Smooth muscle cell (in vitro differentiated cells): ENCODE measurements at regions not wholly inside any gene's neighbourhood (a gene's known extent, or its start where the extent isn't known, plus 50 kb on each side); places are given as distances from the start of the nearest gene placed in this dataset.

Experiments used
- DNase-seq: peaks from one replicate; lab custom pipeline; 2025; ENCODE audit not compliant: unreplicated experiment; lab: John Stamatoyannopoulos, UW
- H2AFZ ChIP-seq: fragments of 200-600 bp; sonication (generic); 2 replicates; pipeline ENCODE4 v1.6.0; 2016; ENCODE audit warnings: antibody characterized with exemption, low read depth, mild to moderate bottlenecking
- H3F3A ChIP-seq: fragments of 200-600 bp; sonication (generic); 2 replicates; pipeline ENCODE4 v1.6.0; 2017; ENCODE audit warnings: antibody characterized with exemption, low read depth
- H3K27ac ChIP-seq: fragments of 200-600 bp; sonication (generic); 2 replicates; pipeline ENCODE4 v1.5.1; 2016; ENCODE audit warnings: low read depth, mild to moderate bottlenecking
- H3K27me3 ChIP-seq: fragments of 200-600 bp; sonication (generic); 2 replicates; pipeline ENCODE4 v1.6.1; 2016; ENCODE audit warnings: low read depth, mild to moderate bottlenecking
- H3K36me3 ChIP-seq: fragments of 200-600 bp; sonication (generic); 2 replicates; pipeline ENCODE4 v1.5.1; 2016; ENCODE audit warnings: low read depth
- H3K4me1 ChIP-seq: fragments of 200-600 bp; sonication (generic); 2 replicates; pipeline ENCODE4 v1.5.1; 2016; ENCODE audit warnings: low read depth
- H3K4me2 ChIP-seq: fragments of 200-600 bp; sonication (generic); 2 replicates; pipeline ENCODE4 v1.6.0; 2016; ENCODE audit warnings: mild to moderate bottlenecking
- H3K4me3 ChIP-seq: fragments of 200-600 bp; sonication (generic); 2 replicates; pipeline ENCODE4 v1.5.1; 2016; ENCODE audit warnings: mild to moderate bottlenecking
- H3K79me2 ChIP-seq: fragments of 200-600 bp; sonication (generic); 2 replicates; pipeline ENCODE4 v1.6.0; 2016; ENCODE audit warnings: low read depth, mild to moderate bottlenecking
- H3K9ac ChIP-seq: fragments of 200-600 bp; sonication (generic); 2 replicates; pipeline ENCODE4 v1.6.0; 2016; ENCODE audit warnings: low read depth
- H3K9me3 ChIP-seq: fragments of 200-600 bp; sonication (generic); replicated peaks from 2 replicates; pipeline ENCODE4 v1.5.1; 2016; ENCODE audit warnings: low read depth
- H4K20me1 ChIP-seq: fragments of 200-600 bp; sonication (generic); 2 replicates; pipeline ENCODE4 v1.6.0; 2016; ENCODE audit warnings: low read depth
- WGBS: methylation state at CpG from one replicate; pipeline ENCODE4 v1.1.7; 2016; ENCODE audit warnings: low lambda C conversion rate; 5-methylcytosine and 5-hydroxymethylcytosine counted together
- TF ChIP-seq, protein P1 (sequence below): fragments of 200-600 bp; sonication (generic); IDR thresholded peaks from 2 replicates; pipeline ENCODE4 v1.5.1; 2017; ENCODE audit warnings: borderline replicate concordance, mild to moderate bottlenecking, antibody characterized with exemption; ENCODE audit not compliant: insufficient read depth, poor library complexity, severe bottlenecking

DNA sequence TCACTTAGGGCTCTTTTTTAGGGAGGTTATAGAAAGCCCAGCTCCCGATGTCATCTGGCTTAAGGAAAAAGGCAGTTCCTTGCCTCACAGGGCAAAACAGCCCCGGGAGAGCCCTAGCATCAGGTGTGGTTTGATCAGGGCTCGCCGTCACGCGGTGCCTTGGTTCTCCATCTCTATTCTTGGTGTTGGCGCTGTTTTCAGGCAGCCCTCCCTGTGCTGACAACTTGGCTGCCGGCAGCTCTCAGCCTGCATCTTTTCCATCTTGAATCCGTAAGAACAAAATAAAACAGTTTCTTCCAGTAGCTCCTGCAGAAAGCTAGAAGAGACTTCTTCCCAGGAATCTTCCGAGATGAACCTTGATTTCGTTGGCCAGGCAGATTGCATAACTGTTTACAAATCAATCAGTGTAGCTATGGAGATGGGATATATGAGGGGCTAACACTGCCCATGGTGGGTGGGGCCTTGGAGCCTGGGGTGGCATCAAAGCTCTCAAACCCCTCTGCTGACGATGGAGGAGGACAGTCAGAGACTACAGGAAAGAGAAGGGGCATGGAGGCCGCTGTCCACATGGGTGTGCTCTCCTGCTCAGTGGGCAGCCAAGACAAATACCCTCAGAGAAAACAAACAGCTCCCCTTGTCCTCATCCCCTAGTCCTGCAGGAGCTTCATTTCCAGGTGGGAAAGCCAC is 370.7 kb upstream of the C1orf174 start:
- no peaks in the 10 kb centered on the region for H3K79me2 ChIP-seq
- no peaks in the 10 kb centered on the region for H4K20me1 ChIP-seq
- H3K9me3 ChIP-seq, result no peaks in the 10 kb centered on the region

DNA sequence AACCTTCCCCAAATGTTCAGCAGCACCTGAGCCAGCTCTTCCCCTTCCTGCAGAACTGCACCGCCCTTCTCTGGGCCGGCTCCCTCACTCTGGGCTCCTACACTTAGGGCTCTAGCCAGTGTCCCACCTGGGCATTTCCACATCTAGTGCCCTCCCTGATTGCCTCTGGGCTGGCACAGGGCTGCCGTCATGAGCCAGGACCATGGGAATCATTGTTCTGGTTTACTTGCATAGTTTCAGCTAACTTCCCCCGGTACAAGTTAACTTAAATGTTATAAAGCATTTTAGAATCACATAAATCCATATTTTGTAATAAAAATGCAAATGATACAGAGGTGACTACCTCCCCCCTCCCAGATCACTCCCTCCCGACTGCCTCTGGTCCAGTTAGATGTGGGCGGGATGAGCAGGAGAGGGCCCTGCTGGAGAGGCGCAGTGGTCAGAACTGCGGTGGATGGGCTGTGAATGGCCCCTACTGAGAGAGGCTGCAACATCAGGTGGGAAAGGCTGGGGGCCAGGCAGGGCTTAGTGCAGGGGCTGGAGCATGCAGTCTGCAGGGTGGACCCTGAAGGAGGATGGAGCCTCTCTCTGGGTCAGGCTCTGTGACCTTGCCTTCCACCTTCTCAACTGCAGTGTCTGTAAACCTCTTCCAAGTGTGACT is 371.4 kb upstream of the C1orf174 start:
- no peaks in the 10 kb centered on the region for H3K9me3 ChIP-seq
- H3K4me1 ChIP-seq, result no peaks in the 10 kb centered on the region
- TF ChIP-seq, protein P1, sequence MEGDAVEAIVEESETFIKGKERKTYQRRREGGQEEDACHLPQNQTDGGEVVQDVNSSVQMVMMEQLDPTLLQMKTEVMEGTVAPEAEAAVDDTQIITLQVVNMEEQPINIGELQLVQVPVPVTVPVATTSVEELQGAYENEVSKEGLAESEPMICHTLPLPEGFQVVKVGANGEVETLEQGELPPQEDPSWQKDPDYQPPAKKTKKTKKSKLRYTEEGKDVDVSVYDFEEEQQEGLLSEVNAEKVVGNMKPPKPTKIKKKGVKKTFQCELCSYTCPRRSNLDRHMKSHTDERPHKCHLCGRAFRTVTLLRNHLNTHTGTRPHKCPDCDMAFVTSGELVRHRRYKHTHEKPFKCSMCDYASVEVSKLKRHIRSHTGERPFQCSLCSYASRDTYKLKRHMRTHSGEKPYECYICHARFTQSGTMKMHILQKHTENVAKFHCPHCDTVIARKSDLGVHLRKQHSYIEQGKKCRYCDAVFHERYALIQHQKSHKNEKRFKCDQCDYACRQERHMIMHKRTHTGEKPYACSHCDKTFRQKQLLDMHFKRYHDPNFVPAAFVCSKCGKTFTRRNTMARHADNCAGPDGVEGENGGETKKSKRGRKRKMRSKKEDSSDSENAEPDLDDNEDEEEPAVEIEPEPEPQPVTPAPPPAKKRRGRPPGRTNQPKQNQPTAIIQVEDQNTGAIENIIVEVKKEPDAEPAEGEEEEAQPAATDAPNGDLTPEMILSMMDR, result no peak
- DNase-seq, result no peak
- WGBS, result 88% methylated on average over 8 of the region's 8 CpGs
- H3F3A ChIP-seq, result no peaks in the 10 kb centered on the region
- H3K79me2 ChIP-seq, result no peaks in the 10 kb centered on the region
- no peak overlapping the region for H3K4me3 ChIP-seq
- no peak overlapping the region for H3K9ac ChIP-seq
- H3K36me3 ChIP-seq, result no peaks in the 10 kb centered on the region
- no peaks in the 10 kb centered on the region for H3K27me3 ChIP-seq
- H3K27ac ChIP-seq, result no peak overlapping the region
- H3K4me2 ChIP-seq, result no peak overlapping the region
- no peak overlapping the region for H2AFZ ChIP-seq
- no peaks in the 10 kb centered on the region for H4K20me1 ChIP-seq

More for the DNA sequence above, 370.7 kb upstream of the C1orf174 start:
- TF ChIP-seq, protein P1, result no peak
- Histone ChIP-seq H3F3A (no peaks in the 10 kb centered on the region), H3K4me1 (no peaks in the 10 kb centered on the region), H3K27me3 (no peaks in the 10 kb centered on the region), H2AFZ (no peak overlapping the region), H3K4me3 (no peak overlapping the region), H3K36me3 (no peaks in the 10 kb centered on the region), H3K9ac (no peak overlapping the region), H3K27ac (no peak overlapping the region), H3K4me2 (no peak overlapping the region)
- DNase-seq, result no peak
- 93% methylated on average over 13 of the region's 13 CpGs for WGBS

DNA sequence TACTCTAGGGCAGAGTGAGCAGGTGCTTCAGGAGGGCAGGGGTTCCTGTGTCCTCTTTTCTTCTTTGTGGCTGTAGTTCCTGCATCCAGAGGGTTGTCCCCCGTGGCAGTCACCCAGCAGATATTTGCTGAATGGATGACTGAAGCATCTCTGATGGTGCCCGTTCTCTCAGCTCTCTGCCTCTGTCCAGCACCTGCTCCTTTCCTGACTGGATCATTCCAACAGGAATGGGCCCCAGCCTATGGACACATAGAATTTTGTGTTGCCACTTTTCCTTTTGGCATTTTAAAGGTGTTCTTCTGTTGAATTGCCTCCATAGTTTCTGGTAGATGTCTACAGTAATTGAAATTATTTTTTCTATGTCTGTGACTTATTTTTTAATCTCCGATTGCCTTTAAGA is 372.5 kb upstream of the C1orf174 start:
- WGBS, result 72% methylated on average over 3 of the region's 3 CpGs
- Histone ChIP-seq H3K9me3 (no peaks in the 10 kb centered on the region), H3F3A (no peaks in the 10 kb centered on the region), H3K27ac (no peak overlapping the region), H4K20me1 (no peaks in the 10 kb centered on the region), H3K79me2 (no peaks in the 10 kb centered on the region), H2AFZ (no peak overlapping the region), H3K36me3 (no peaks in the 10 kb centered on the region), H3K27me3 (no peaks in the 10 kb centered on the region), H3K4me1 (no peaks in the 10 kb centered on the region), H3K9ac (no peak overlapping the region), H3K4me2 (no peak overlapping the region), H3K4me3 (no peak overlapping the region)
- DNase-seq, result no peak
- TF ChIP-seq, protein P1, result no peak
